ENCODE measurements at regions not wholly inside any gene's neighbourhood (a gene's known extent, or its start where the extent isn't known, plus 50 kb on each side); places are given as distances from the start of the nearest gene placed in this dataset.
A peak's percentile ranks its signal among the peaks of the same experiment; 100 is the strongest.

DNA sequence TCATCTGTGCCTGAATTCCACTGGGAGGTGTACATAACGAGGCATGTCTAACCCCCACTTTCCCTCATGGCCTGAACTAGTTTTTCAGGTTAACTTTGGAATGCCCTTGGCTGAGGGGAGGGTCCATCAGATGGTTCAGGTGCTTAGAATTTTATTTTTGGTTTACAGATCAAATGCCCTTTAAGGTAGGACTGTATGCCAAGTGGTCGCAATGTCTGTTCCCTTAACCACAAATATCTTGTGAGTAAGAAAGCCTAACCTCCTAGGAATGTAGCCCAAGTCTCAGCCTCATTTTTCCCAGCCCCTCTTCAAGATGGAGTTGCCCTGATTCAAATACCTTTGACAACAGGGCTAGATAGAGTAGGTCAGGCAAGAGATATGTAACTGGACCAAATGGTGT lies 78.4 kb downstream of the RNASET2 start:
- 89 to 90% methylated on average over 2 of the region's 2 CpGs for WGBS, 2 experiments
- Histone ChIP-seq H3K4me3 (ENCODE audit: insufficient read depth, low read depth, low read length) (no peak overlapping the region), H3K36me3 (ENCODE audit: control insufficient read depth, insufficient read depth, low read length) (no peaks in the 10 kb centered on the region), H3K27ac (ENCODE audit: insufficient read depth, low read depth, low read length, poor library complexity, severe bottlenecking) (no peak overlapping the region), H3K4me1 (ENCODE audit: control insufficient read depth, insufficient read depth, low read length) (no peaks in the 10 kb centered on the region), H3K9me3 (ENCODE audit: control insufficient read depth, low read length) (no peaks in the 10 kb centered on the region), H3K27me3 (ENCODE audit: control insufficient read depth, insufficient read depth, low read length, poor library complexity, severe bottlenecking) (no peaks in the 10 kb centered on the region)

DNA sequence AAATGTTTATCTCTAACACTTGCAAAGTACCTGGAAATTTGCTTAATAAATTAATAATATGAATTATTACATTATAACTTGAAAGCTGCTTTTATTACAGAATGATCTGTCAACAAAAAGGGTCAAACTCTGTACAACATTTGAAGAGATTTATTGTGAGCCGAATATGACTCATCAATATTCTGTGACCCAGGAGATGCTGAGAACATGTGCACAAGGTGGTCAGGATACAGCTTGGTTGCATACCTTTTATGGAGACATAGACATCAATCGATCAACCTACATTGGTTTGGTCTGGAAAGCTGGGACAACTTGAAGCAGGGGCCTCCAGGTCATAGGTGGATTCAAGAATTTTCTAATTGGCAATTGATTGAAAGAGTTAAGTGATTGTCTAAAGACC lies 79.0 kb downstream of the RNASET2 start:
- Histone ChIP-seq H3K36me3 (ENCODE audit: control insufficient read depth, insufficient read depth, low read length) (no peaks in the 10 kb centered on the region), H3K4me1 (ENCODE audit: control insufficient read depth, insufficient read depth, low read length) (no peaks in the 10 kb centered on the region), H3K9me3 (ENCODE audit: control insufficient read depth, low read length) (no peaks in the 10 kb centered on the region), H3K4me3 (ENCODE audit: insufficient read depth, low read depth, low read length) (no peak overlapping the region), H3K27me3 (ENCODE audit: control insufficient read depth, insufficient read depth, low read length, poor library complexity, severe bottlenecking) (no peaks in the 10 kb centered on the region), H3K27ac (ENCODE audit: insufficient read depth, low read depth, low read length, poor library complexity, severe bottlenecking) (no peak overlapping the region)
- WGBS, 2 experiments = 93 to 98% methylated on average over 2 of the region's 2 CpGs

DNA sequence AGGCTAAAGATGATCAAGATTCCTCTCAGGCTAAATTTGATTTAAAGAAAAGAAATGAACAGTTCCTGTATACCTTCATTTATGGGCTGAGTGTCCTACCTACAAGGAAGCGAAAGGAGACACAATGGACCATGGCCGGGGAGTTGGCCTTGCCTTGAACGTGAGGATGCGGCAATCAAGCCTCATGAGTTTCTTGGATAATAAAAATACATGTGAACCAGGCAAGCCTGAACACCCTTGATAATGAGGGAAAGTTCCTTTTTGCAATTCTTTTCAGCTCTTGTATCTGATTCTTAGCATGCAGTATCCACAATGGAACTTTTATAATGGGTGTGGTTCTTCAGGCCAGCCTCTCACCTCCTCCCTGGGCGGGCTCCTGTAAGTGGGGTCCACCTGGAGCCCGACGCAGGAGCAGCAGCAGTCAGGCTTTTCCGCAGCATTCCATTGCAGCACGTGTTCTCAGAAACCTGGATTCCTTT lies 83.8 kb downstream of the RNASET2 start:
- Histone ChIP-seq H3K9me3 (ENCODE audit: control insufficient read depth, low read length) (no peaks in the 10 kb centered on the region), H3K27ac (ENCODE audit: insufficient read depth, low read depth, low read length, poor library complexity, severe bottlenecking) (no peak overlapping the region), H3K4me3 (ENCODE audit: insufficient read depth, low read depth, low read length) (no peak overlapping the region), H3K27me3 (ENCODE audit: control insufficient read depth, insufficient read depth, low read length, poor library complexity, severe bottlenecking) (no peaks in the 10 kb centered on the region), H3K4me1 (ENCODE audit: control insufficient read depth, insufficient read depth, low read length) (no peaks in the 10 kb centered on the region), H3K36me3 (ENCODE audit: control insufficient read depth, insufficient read depth, low read length) (no peaks in the 10 kb centered on the region)
- WGBS, 2 experiments = 78% methylated on average over 9 of the region's 9 CpGs

DNA sequence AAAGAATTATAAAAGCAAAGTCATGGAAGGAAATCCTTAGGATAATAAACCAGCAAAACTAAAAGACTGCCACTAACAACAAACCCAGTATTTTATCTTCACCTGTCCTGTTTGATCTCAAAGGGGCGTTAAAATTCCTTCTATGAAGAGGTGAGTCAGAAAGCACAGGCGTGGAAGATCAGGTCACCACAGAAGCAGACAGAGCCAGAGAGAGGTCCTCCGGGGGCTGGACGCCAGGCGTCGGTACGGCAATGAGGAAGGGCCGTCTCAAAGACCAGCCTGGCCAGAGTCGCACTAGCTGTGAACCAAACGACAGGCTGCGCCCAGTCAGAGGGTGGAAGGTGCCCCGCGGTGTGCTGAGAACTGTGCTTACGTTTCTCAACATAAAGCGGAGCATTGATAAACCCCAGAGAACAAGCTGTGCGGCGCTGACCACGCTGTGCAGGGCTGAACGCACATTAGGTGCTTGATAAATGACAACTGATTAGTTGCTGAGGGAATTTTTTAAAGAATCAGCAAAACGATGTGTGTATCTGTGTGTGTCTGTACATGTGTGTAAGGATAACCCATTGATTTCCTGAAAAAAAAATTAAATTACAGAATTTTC lies 85.6 kb downstream of the RNASET2 start:
- H3K27me3 ChIP-seq (ENCODE audit: control insufficient read depth, insufficient read depth, low read length, poor library complexity, severe bottlenecking) = no peaks in the 10 kb centered on the region
- no peaks in the 10 kb centered on the region for H3K36me3 ChIP-seq (ENCODE audit: control insufficient read depth, insufficient read depth, low read length)
- H3K9me3 ChIP-seq (ENCODE audit: control insufficient read depth, low read length) = no peaks in the 10 kb centered on the region
- H3K27ac ChIP-seq (ENCODE audit: insufficient read depth, low read depth, low read length, poor library complexity, severe bottlenecking) = no peak overlapping the region
- WGBS, 2 experiments = 94 to 95% methylated on average over 20 of the region's 20 CpGs
- no peaks in the 10 kb centered on the region for H3K4me1 ChIP-seq (ENCODE audit: control insufficient read depth, insufficient read depth, low read length)
- H3K4me3 ChIP-seq (ENCODE audit: insufficient read depth, low read depth, low read length) = no peak overlapping the region

DNA sequence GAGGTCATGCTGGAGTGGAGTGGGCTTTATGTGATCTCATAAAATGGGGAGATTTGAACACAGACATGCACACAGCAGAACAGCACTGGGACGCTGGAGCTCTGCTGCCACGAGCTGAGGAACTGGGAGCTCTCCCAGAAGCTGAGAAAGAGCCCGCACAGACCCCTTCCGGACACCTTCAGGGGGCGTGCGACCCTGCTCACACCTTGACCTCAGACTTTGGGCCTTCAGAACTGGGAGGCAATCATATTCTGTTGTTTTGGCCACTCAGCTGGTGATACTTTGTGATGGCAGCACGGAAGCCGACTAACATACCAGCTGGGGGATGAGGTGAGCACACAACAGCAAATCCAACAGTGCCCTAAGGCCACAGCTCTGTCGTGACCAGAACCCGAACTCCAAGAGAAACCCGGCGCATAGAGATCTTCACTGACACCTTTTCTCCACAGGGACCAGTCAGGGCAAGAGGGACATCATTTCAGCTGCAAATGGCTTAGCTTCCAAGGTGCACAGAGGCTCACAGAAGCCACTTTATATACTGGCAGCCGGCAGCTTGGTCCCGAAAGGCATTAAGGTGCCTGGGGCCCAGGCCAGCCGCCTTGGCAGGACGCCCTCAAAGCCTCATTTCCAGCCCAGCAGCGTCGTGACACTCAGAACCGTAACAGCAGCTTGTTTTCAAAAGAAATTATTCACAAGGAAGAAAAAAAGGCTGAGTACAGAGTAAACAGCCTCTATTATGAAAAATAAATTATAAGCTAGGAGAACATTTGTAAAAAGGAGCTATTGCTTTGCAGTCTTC lies 89.3 kb downstream of the RNASET2 start:
- no peaks in the 10 kb centered on the region for H3K4me1 ChIP-seq (ENCODE audit: control insufficient read depth, insufficient read depth, low read length)
- no peak overlapping the region for H3K27ac ChIP-seq (ENCODE audit: insufficient read depth, low read depth, low read length, poor library complexity, severe bottlenecking)
- H3K36me3 ChIP-seq (ENCODE audit: control insufficient read depth, insufficient read depth, low read length) = no peaks in the 10 kb centered on the region
- no peaks in the 10 kb centered on the region for H3K9me3 ChIP-seq (ENCODE audit: control insufficient read depth, low read length)
- no peak overlapping the region for H3K4me3 ChIP-seq (ENCODE audit: insufficient read depth, low read depth, low read length)
- WGBS, 2 experiments = 92 to 94% methylated on average over 19 of the region's 19 CpGs
- peaks cover 11% of the 10 kb centered on the region for H3K27me3 ChIP-seq (ENCODE audit: control insufficient read depth, insufficient read depth, low read length, poor library complexity, severe bottlenecking)

DNA sequence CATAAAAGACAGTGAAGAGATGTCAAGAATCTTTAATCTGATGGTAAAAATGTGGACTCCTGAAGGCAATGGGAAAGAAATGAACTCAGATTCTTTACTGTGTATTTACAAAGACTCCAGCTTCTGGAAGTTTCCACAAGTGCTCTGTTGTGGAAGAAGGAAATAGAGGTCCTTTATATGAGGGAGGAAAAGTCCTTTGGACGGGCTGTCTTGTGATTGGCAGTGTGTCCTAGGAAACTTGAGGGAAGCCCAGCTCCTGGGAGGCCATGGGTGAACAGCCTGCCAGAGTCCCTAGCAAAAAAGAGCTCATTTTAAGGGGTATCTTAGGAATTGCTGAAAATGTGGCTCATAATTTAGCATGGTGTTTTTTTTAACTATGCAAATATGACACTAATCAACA lies 92.0 kb downstream of the RNASET2 start:
- no peak overlapping the region for H3K4me3 ChIP-seq (ENCODE audit: insufficient read depth, low read depth, low read length)
- H3K9me3 ChIP-seq (ENCODE audit: control insufficient read depth, low read length) = no peaks in the 10 kb centered on the region
- H3K4me1 ChIP-seq (ENCODE audit: control insufficient read depth, insufficient read depth, low read length) = no peaks in the 10 kb centered on the region
- WGBS, 2 experiments = 62 to 69% methylated on average over 1 of the region's 1 CpG
- H3K27ac ChIP-seq (ENCODE audit: insufficient read depth, low read depth, low read length, poor library complexity, severe bottlenecking) = no peak overlapping the region
- H3K36me3 ChIP-seq (ENCODE audit: control insufficient read depth, insufficient read depth, low read length) = no peaks in the 10 kb centered on the region
- H3K27me3 ChIP-seq (ENCODE audit: control insufficient read depth, insufficient read depth, low read length, poor library complexity, severe bottlenecking) = peaks cover 11% of the 10 kb centered on the region

DNA sequence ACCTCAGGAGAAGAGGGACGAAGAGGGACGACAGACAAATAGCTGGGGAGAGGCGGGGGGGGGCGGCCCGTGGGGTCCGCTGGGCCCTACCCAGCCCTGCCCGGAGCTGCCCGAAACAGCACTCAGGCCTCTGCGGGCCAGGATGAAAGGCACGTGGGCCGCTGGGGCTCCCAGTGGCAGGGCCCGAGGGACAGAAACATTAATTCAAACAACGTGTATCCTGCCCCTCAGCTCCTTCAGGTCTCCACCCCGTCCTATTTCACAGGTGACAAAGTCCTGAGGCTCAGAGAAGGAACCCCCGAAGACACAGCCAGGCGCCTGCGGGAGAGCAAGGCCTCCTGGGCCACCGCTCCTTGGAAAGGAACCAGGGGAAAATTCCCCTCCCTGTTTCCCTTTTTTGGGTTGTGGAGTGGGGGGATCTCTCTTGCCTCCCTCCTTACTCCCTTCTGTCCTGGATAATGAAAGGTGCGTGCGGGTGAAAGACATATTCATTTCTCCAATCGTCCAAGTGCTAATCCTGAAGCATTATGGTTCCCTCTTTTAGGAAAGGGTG lies 93.3 kb downstream of the RNASET2 start:
- Histone ChIP-seq H3K36me3 (ENCODE audit: control insufficient read depth, insufficient read depth, low read length) (no peaks in the 10 kb centered on the region), H3K27me3 (ENCODE audit: control insufficient read depth, insufficient read depth, low read length, poor library complexity, severe bottlenecking) (peaks cover 11% of the 10 kb centered on the region), H3K4me3 (ENCODE audit: insufficient read depth, low read depth, low read length) (peak overlapping the region; percentile 61), H3K9me3 (ENCODE audit: control insufficient read depth, low read length) (no peaks in the 10 kb centered on the region), H3K4me1 (ENCODE audit: control insufficient read depth, insufficient read depth, low read length) (no peaks in the 10 kb centered on the region), H3K27ac (ENCODE audit: insufficient read depth, low read depth, low read length, poor library complexity, severe bottlenecking) (no peak overlapping the region)
- 20% methylated on average over 21 of the region's 21 CpGs for WGBS, 2 experiments

DNA sequence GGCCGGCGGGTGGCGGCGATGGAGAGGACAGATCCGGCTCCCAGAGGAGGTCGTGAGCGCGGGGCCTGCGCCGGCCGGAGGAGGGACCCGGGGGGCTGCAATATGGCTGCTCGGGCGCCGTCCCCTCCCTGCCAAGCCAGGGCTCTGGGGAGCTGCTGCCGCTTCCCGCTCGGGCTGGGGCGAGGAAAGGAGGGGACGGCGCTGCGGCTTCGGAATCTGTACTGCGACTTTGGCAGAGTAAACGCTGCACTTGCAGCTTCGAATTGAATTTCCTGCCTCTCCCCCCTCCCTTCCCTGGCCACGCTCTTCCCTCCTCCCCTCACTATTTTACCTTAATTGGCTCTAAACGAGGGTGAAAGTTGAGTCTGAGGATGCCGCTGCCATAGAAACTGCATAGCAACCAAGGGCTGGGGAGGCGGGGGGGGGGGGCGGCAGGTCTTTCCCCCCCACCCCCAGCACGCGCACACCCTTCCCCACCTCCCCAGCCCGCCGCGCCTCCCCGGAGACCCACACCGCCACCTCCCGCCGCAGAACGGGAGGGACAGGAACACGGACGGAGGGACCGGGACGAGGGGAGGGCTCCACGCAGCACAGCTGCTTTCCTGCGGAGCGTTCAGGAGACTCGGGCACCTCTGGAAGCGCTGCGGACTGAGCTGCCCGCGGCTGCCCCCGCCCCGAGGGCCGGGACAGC lies 93.9 kb downstream of the RNASET2 start:
- H3K9me3 ChIP-seq (ENCODE audit: control insufficient read depth, low read length) = no peaks in the 10 kb centered on the region

DNA sequence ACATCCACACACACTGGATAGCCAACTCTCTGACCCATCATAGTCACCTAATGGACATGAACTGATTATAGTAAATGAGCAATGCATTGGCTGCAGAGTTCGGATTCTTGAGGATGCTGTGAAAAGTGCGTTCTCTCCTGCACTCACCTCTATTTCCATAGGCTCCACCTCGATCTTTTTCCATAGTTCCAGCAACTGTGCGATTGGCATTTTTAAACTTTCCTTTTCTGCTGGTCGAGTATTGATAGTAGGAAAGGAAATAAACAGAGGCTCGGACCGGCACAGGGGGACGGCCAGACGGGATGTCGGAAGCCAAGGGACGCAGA lies 94.4 kb downstream of the RNASET2 start:
- Histone ChIP-seq H3K4me1 (ENCODE audit: control insufficient read depth, insufficient read depth, low read length) (no peaks in the 10 kb centered on the region), H3K27me3 (ENCODE audit: control insufficient read depth, insufficient read depth, low read length, poor library complexity, severe bottlenecking) (peaks cover 11% of the 10 kb centered on the region), H3K27ac (ENCODE audit: insufficient read depth, low read depth, low read length, poor library complexity, severe bottlenecking) (no peak overlapping the region), H3K9me3 (ENCODE audit: control insufficient read depth, low read length) (no peaks in the 10 kb centered on the region), H3K36me3 (ENCODE audit: control insufficient read depth, insufficient read depth, low read length) (no peaks in the 10 kb centered on the region), H3K4me3 (ENCODE audit: insufficient read depth, low read depth, low read length) (peak overlapping the region; percentile 61)
- 5 to 6% methylated on average over 11 of the region's 11 CpGs for WGBS, 2 experiments

More for the DNA sequence above, 93.9 kb downstream of the RNASET2 start:
- H3K4me3 ChIP-seq (ENCODE audit: insufficient read depth, low read depth, low read length) = peak overlapping the region; percentile 61
- H3K36me3 ChIP-seq (ENCODE audit: control insufficient read depth, insufficient read depth, low read length) = no peaks in the 10 kb centered on the region
- H3K4me1 ChIP-seq (ENCODE audit: control insufficient read depth, insufficient read depth, low read length) = no peaks in the 10 kb centered on the region
- peaks cover 11% of the 10 kb centered on the region for H3K27me3 ChIP-seq (ENCODE audit: control insufficient read depth, insufficient read depth, low read length, poor library complexity, severe bottlenecking)
- WGBS, 2 experiments = 0 to 1% methylated on average over 50 to 56 of the region's 56 CpGs
- no peak overlapping the region for H3K27ac ChIP-seq (ENCODE audit: insufficient read depth, low read depth, low read length, poor library complexity, severe bottlenecking)

DNA sequence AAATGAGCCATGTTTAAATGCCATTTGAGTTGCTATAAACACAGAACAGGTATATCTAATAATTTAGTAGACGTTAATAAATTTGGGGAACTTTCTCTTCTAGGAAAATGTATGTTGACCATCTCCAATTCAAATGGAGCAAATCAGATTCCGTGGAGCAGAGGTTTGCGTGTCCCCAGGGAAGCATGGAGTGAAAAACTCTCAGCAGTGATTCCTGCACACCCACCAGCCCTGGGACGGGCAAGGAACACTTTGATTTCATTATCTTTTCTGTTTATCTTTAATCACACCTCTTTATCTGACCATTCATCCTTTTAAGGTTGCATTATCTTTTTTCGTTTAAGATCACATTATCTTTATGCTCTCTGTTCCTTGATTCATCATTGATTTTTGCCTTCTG lies 95.0 kb downstream of the RNASET2 start:
- H3K4me1 ChIP-seq (ENCODE audit: control insufficient read depth, insufficient read depth, low read length) = no peaks in the 10 kb centered on the region
- H3K9me3 ChIP-seq (ENCODE audit: control insufficient read depth, low read length) = no peaks in the 10 kb centered on the region
- peak overlapping the region; percentile 61 for H3K4me3 ChIP-seq (ENCODE audit: insufficient read depth, low read depth, low read length)
- no peak overlapping the region for H3K27ac ChIP-seq (ENCODE audit: insufficient read depth, low read depth, low read length, poor library complexity, severe bottlenecking)
- no peaks in the 10 kb centered on the region for H3K36me3 ChIP-seq (ENCODE audit: control insufficient read depth, insufficient read depth, low read length)
- WGBS, 2 experiments = 79 to 80% methylated on average over 5 of the region's 5 CpGs
- H3K27me3 ChIP-seq (ENCODE audit: control insufficient read depth, insufficient read depth, low read length, poor library complexity, severe bottlenecking) = peaks cover 11% of the 10 kb centered on the region

All from ectodermal cell (in vitro differentiated cells).